ENCODE measurements at regions not wholly inside any gene's neighbourhood (a gene's known extent, or its start where the extent isn't known, plus 50 kb on each side); places are given as distances from the start of the nearest gene placed in this dataset.

- Mint-ChIP-seq H3K27ac (no peak overlapping the region), H3K9me3 (no peaks in the 10 kb centered on the region), H3K36me3 (no peaks in the 10 kb centered on the region), H3K4me3 (no peak overlapping the region), H3K4me1 (peaks cover 3% of the 10 kb centered on the region), H3K27me3 (ENCODE audit: insufficient read depth, low read depth) (no peaks in the 10 kb centered on the region)
- Histone ChIP-seq H4K20me1 (ENCODE audit: low read depth) (no peaks in the 10 kb centered on the region), H3K4me1 (no peaks in the 10 kb centered on the region), H3K36me3 (no peaks in the 10 kb centered on the region), H3K79me2 (ENCODE audit: low read depth) (no peaks in the 10 kb centered on the region), H2AFZ (replicated peaks) (no peak overlapping the region), H3K27me3 (no peaks in the 10 kb centered on the region), H3K4me2 (no peak overlapping the region), H3K9me3 (ENCODE audit: low read depth) (no peaks in the 10 kb centered on the region), H3K9ac (no peak overlapping the region), H3K27ac (no peak overlapping the region), H3F3A (ENCODE audit: low read depth) (no peaks in the 10 kb centered on the region), H3K4me3 (no peak overlapping the region)
- no peak for DNase-seq (ENCODE audit: low spot score)
- TF ChIP-seq, protein P1, sequence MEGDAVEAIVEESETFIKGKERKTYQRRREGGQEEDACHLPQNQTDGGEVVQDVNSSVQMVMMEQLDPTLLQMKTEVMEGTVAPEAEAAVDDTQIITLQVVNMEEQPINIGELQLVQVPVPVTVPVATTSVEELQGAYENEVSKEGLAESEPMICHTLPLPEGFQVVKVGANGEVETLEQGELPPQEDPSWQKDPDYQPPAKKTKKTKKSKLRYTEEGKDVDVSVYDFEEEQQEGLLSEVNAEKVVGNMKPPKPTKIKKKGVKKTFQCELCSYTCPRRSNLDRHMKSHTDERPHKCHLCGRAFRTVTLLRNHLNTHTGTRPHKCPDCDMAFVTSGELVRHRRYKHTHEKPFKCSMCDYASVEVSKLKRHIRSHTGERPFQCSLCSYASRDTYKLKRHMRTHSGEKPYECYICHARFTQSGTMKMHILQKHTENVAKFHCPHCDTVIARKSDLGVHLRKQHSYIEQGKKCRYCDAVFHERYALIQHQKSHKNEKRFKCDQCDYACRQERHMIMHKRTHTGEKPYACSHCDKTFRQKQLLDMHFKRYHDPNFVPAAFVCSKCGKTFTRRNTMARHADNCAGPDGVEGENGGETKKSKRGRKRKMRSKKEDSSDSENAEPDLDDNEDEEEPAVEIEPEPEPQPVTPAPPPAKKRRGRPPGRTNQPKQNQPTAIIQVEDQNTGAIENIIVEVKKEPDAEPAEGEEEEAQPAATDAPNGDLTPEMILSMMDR (IDR thresholded peaks at IDR 0.05) = no peak
- TF ChIP-seq EZH2 (IDR thresholded peaks at IDR 0.05) (no peak), EZH2phosphoT487 (IDR thresholded peaks at IDR 0.05) (no peak)
Measured at GRCh38 chr13:78376822-78377221, 226.5 kb downstream of the POU4F1 start.

DNA sequence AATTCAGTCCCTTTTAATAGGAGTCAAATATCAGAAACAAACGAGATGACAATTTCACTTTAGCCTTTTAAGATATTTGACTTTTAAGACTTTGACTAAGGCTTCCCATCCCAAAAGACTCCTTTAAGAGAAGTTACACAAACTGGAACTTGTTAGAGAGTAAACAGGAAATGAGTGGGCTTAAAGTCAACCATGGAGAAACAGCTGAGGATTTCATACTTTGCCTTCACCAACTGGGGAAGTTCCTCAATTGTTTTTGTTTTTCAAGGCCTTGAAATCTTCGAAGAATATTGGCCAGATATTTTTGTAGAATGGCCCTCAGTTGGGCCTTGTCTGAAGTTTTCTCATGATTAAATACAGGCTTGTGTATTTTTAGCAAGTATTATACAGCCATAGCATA lies 227.3 kb downstream of the POU4F1 start:
- peak overlapping the region; percentile 50 for H2AFZ ChIP-seq (replicated peaks)
- H3K27ac ChIP-seq = no peak overlapping the region
- Mint-ChIP-seq H3K9me3 (no peaks in the 10 kb centered on the region), H3K27ac (no peak overlapping the region), H3K27me3 (ENCODE audit: insufficient read depth, low read depth) (no peaks in the 10 kb centered on the region), H3K4me1 (peaks cover 3% of the 10 kb centered on the region), H3K36me3 (no peaks in the 10 kb centered on the region), H3K4me3 (no peak overlapping the region)
- no peaks in the 10 kb centered on the region for H4K20me1 ChIP-seq (ENCODE audit: low read depth)
- TF ChIP-seq, protein P1 (IDR thresholded peaks at IDR 0.05) = no peak
- TF ChIP-seq EZH2 (IDR thresholded peaks at IDR 0.05) = no peak
- TF ChIP-seq EZH2phosphoT487 (IDR thresholded peaks at IDR 0.05) = no peak
- H3K27me3 ChIP-seq = no peaks in the 10 kb centered on the region
- H3F3A ChIP-seq (ENCODE audit: low read depth) = no peaks in the 10 kb centered on the region
- no peaks in the 10 kb centered on the region for H3K9me3 ChIP-seq (ENCODE audit: low read depth)
- DNase-seq (ENCODE audit: low spot score) = no peak
- H3K4me1 ChIP-seq = no peaks in the 10 kb centered on the region
- H3K36me3 ChIP-seq = no peaks in the 10 kb centered on the region
- no peak overlapping the region for H3K9ac ChIP-seq
- no peak overlapping the region for H3K4me2 ChIP-seq
- no peaks in the 10 kb centered on the region for H3K79me2 ChIP-seq (ENCODE audit: low read depth)
- H3K4me3 ChIP-seq = no peak overlapping the region

- H3K36me3 Mint-ChIP-seq = no peaks in the 10 kb centered on the region
- Histone ChIP-seq H3K27ac (no peak overlapping the region), H3K9me3 (ENCODE audit: low read depth) (no peaks in the 10 kb centered on the region), H2AFZ (replicated peaks) (no peak overlapping the region), H3K4me2 (no peak overlapping the region), H3K4me3 (no peak overlapping the region), H3K27me3 (no peaks in the 10 kb centered on the region), H4K20me1 (ENCODE audit: low read depth) (no peaks in the 10 kb centered on the region), H3K79me2 (ENCODE audit: low read depth) (no peaks in the 10 kb centered on the region), H3K4me1 (no peaks in the 10 kb centered on the region), H3F3A (ENCODE audit: low read depth) (no peaks in the 10 kb centered on the region), H3K36me3 (no peaks in the 10 kb centered on the region), H3K9ac (no peak overlapping the region)
- H3K4me3 Mint-ChIP-seq = no peak overlapping the region
- H3K9me3 Mint-ChIP-seq = no peaks in the 10 kb centered on the region
- H3K27ac Mint-ChIP-seq = no peak overlapping the region
- H3K4me1 Mint-ChIP-seq = peaks cover 7% of the 10 kb centered on the region
- TF ChIP-seq EZH2 (IDR thresholded peaks at IDR 0.05) = no peak
- TF ChIP-seq EZH2phosphoT487 (IDR thresholded peaks at IDR 0.05) = no peak
- TF ChIP-seq, protein P1 (IDR thresholded peaks at IDR 0.05) = no peak
- H3K27me3 Mint-ChIP-seq (ENCODE audit: insufficient read depth, low read depth) = no peaks in the 10 kb centered on the region
- DNase-seq (ENCODE audit: low spot score) = no peak
Measured at GRCh38 chr13:78372581-78372980, 230.8 kb downstream of the POU4F1 start.

Measured in neural progenitor cell (in vitro differentiated cells).